AML-193 (cell line): ENCODE measurements at regions not wholly inside any gene's neighbourhood (a gene's known extent, or its start where the extent isn't known, plus 50 kb on each side); places are given as distances from the start of the nearest gene placed in this dataset.
"Not testable (repeated sequence)": the region's sequence is repeated elsewhere in the genome, so short reads cannot be mapped to it uniquely, and the experiment has no call there.

Experiments used
- DNase-seq, 2 experiments: peaks; one replicate each; lab custom pipeline; 2025; lab: John Stamatoyannopoulos, UW

GRCh38 chr6:10343320-10343719 is 71.6 kb downstream of the TFAP2A start:
- DNase-seq: peak; percentile 17 to 22

DNA sequence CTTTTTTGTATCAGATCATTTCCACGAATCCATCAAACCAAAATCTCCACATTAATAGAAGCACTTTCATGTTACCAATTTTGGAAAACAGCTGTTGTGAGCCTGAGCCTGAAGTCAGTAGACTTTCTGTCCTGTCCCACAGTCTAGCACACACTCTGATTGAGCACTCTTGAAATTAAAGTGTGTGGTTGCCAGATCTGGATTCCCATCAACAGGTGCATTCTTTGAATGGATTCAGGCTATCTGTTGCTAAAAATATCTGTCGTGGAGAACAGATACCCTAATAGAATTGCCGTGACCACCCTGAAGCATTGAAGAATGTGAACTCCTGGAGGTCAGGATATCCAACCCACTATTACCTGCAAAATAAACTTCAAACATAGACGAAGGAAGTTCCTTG is 73.3 kb downstream of the TFAP2A start:
- no peak for DNase-seq

DNA sequence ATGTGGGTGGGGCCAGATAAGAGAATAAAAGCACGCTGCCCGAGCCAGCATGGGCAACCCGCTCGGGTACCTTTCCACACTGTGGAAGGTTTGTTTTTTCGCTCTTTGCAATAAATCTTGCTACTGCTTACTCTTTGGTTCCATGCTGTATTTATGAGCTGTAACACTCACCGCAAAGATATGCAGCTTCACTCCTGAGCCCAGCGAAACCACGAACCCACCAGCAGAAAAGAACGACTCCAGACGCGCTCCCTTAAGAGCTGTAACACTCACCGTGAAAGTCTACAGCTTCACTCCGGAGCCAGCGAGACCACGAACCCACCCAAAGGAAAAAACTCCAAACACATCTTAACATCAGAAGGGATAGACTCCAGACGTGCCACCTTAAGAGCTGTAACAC is 76.7 kb downstream of the TFAP2A start:
- no peak for DNase-seq

DNA sequence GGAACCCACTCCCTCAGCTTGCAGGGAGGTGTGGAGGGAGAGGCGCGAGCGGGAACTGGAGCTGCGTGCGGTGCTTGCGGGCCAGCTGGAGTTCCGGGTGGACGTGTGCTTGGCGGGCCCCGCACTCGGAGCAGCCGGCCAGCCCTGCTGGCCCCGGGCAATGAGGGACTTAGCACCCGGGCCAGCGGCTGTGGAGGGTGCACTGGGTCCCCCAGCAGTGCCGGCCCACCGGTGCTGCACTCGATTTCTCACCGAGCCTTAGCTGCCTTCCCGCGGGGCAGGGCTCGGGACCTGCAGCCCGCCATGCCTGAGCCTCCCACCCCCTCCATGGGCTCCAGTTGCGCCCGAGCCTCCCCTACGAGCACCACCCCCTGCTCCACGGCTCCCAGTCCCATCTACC is 77.5 kb downstream of the TFAP2A start:
- not testable (repeated sequence) for DNase-seq

DNA sequence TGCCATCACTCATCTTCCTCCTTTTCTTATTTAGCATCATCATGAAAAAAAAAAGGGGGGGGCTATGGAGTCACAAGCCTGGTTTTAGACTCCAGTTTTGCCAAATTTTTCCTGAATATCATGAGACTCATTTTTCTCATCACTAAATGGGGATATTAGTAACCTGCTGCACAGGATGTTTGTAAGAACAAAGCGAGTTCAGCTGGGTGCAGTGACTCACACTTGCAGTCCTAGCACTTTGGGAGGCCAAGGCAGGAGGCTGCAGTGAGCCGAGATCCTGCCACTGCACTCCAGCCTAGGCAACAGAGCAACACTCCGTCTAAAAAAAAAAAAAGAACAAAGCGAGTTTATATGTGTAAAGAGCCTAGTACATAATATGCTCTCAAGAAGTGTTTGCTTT is 82.8 kb downstream of the TFAP2A start:
- DNase-seq: no peak

DNA sequence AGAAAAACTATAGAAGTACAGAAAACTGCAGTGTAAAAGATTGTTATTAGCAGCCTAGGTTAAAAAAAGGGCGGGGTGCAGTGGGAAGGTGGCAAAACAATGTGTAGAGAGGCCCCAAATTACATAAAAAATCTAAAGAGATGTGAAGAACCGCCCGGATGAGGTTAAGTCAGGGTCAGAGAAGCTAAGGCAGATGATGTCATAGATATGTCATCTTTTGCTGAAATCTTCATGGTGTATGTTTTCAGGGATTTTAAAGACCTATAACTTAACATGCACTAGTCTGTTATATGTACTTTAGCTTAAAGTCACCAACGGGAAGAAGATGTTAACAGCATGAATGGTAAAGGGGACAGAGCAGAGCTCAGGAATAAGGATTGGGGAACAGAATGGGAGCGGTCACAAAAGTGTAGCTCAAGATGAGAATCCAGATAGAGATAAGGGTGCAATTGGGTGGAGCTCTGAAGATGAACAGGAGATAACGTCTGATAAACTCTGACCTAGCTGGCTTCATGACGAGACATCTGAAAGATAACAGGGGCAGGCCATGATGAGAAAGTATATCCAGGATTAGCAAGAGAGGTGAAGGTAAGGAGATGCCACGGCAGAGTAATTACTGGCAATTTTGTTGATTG is 83.4 kb downstream of the TFAP2A start:
- no peak for DNase-seq

DNA sequence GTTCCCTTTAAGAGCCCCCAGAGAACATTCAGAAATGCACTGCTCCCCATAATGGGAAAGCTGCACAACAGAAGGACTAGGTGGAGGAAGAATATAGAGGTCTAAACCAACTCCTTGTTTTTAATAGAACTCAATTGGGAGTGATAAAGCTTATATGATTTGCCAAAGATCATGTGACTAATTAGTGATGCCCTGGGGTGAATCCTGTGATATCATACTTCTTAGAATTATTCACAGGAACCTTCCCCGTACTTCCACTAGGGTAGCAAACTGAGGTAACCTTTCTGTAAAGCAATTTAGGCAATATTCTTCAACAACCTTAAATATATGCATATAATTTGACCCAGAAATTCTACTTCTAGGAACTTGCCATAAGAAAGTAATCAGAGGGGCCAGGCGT is 84.4 kb downstream of the TFAP2A start:
- no peak for DNase-seq

GRCh38 chr6:10323018-10323417 is 91.9 kb downstream of the TFAP2A start:
- DNase-seq: no peak

DNA sequence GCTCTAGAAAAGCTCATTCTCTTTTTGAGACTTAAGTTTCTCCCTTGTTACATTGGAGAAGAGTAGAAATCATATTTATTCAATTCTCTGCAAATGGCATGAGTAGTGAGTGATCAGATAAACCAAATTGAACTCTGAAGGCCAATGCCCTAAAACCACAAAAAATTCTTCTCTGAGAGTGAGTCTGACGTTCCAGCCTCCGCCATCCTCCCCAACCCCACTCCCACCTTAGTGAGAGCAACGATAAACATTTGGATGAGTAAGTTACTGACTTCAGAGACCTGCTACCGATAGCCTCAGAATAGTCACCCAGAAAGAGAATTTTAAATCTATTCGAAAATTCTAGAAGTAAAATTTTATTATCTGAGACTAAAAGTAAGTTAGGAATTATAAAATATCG is 94.6 kb downstream of the TFAP2A start:
- DNase-seq: no peak

DNA sequence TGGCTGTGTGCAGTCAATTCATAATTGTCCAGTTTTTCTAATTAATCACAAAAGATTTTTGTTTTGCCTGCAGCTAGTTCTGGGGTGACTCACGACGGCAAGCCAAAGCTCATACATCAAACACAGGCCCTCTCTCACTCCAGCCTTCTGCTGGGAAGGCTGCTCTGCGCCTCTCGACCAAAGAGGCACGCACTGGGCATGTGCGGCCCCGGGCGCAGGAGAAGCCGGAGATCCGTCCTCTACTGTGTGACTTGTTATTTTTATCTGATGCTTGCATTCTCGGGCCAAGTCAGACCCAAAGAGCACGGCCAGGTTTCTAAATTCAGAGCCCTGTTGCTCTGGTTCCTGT is 98.5 kb downstream of the TFAP2A start:
- DNase-seq: no peak

GRCh38 chr6:10315658-10316372 is 99.1 kb downstream of the TFAP2A start:
- no peak for DNase-seq

DNA sequence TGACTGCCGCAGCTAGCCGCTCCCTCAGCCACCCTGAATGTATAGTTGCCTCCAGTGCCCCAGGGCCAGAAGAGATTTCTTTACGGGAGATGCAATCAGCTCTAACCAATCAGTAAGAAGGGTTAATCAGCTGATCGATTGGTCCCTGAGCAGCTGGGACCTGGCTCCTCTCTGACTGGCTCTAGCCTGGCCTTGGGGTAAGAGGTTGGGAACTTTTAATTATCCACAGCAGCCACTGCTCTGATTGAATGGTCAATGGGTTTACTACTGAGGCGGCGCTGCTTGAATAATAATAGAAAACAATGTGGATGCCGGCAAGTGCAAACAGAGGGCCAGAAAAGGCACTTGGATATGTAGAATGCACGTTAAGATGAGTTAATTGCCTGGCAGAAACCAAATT is 99.8 kb downstream of the TFAP2A start:
- DNase-seq: no peak

DNA sequence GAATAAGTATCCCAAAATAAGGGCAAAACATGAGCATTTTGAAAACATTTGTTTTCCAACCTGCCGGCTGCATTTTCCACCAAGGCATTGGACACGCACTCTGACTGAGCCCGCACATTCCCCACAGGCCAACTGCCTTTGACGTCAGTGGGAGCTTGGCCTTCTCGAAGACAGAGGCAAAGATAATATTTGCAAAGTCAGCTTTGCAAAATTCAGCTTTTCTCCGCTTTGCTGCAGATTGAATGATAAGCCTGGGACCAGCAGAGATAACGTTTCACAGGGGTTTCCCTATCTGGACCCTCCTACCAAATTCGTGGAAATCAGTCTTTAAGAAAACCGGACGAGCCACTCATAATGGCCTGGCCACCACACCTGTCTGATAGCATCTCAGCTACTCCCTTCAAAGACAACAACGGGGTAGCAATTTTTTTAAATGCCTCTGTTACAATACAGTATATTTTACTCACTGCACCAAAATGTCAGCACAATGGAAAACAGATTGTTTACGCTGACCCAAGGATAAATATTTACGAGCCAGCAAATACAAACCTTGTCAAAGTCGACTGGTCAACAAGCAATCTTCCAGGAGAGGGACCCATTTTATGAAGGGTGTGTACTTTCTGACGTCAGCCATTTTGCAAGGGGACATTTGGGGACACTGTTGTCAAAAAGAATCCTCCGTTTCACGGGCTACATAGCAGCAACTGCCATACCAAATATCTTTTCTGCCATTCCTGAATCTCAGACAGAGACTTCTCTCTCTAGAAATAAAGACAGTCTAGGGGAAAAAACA is 100.5 kb downstream of the TFAP2A start:
- no peak for DNase-seq

DNA sequence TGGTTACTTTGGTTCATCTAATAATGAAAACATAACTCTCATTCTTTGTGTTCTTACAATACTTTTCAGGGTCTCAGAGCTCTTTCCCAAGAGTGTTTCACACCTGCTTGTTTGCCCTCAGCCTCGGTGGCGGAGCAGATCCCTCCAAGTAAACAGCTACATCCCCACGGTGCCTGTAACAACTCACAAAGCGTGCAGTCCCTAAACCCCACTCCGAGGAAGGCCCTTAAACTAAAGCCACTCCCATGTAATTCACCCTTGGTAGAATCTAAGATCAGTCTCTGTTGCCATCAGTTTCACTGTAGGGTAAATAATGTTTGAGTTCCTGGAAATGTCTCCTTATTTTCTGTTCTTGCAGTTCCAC is 101.1 kb downstream of the TFAP2A start:
- DNase-seq: no peak

DNA sequence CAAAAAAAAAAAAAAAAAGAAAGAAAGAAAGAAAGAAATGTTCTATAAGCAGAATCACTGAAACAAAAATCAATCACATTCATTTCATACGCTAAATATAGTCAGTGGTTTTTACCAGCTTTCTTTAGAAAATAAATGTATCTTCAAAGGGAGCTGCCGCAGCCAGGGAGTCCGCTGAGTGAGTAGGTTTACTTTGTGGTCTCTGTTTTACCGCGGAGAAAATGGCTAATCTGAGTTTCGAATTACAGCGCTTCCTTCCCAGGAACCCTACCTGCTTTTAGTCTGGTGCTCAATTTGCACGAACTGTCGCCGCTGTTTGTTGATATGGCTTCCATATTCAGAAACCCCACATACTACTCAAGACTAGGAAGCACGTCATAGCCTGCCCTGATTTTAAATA is 102.4 kb downstream of the TFAP2A start:
- DNase-seq: no peak

DNA sequence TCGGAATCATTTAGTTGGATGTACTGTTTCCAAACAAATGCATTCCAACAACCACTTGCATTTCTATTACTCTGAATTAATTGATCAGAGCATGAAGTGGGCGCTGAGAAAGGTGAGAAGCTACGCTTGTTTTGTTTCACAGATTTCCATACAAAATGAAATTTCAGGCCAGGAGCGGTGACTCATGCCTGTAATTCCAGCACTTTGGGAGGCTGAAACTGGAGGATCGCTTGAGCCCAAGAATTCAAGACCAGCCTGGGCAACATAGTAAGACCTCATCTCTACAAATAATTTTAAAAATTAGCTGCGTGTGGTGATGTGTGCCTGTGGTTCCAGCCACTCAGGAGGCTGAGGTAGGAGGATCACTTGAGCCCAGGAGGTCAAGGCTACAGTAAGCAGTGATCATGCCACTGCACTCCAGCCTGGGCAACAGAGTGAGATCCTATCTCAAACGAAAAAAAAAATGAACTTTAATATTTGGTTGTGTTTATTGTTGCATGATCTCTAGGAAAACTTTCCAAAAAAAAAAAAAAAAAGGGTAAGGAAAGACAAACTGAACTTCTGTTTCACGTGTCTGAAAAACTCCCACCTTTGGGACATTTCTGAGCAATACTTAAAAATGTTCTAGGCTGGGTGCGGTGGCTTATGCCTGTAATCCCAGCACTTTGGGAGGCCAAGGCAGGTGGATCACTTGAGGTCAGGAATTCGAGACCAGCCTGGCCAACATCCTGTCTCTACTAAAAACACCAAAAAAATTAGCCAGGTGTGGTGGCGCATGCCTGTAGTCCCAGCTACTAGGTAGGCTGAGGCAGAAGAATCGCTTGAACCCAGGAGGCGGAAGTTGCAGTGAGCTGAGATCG is 103.1 kb downstream of the TFAP2A start:
- DNase-seq: not testable (repeated sequence)

GRCh38 chr6:10310826-10311225 is 104.0 kb downstream of the TFAP2A start:
- DNase-seq: no peak

DNA sequence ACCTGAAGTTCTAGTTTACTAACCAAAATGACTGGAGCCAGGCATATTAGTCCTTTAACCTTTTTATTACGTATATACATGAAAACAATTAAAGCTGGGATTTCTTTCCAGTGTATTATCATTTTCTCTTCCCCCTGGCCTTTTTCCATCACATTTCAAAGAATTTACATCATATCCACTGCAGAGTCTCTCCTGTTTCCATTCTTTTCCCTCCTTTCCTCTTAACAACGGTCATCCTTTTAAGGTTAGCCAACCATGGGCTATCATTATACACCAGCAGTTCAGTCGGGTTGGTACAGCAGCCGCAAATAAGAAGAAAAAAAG is 104.6 kb downstream of the TFAP2A start:
- DNase-seq: no peak

DNA sequence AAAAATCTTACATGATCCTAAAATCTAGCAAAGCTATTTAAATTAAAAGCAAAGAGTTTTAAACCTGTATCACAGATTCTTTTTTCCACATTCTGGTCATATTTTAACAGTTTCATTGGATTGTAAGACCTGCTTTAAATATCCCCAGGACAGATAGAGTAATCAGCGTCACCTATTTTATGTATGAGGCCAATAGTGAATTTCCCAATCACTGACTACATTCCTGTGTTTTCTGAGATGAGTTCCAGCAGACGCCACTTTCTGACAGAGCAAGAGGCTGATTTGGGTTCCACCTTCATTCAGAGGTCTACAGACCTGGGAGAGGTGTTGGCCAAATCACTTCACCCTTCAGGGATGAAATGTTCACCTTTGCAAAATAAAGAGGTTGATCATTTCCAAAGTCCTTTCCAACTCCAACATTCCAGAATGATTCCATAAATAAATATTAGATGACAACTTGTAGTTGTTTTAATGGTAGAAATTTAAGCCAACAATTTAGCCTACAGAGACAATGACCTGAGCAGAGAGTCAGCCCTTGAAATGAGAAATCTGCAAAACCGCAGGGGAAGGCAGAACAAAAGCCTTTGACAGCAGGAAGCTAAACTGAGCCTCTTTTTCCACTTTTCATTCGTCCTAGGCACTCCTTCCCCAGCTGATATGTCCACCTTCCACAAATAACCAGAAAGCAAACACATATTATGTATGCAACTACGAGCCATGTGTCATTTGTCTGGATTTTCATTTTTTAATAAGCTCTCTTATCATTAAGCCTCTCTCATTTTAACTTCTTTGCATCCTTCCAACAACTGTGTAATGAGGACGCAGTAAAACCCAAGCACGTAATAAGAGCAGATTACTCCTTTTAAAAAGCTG is 105.2 kb downstream of the TFAP2A start:
- no peak for DNase-seq

GRCh38 chr6:10307476-10307875 is 107.4 kb downstream of the TFAP2A start:
- no peak for DNase-seq

DNA sequence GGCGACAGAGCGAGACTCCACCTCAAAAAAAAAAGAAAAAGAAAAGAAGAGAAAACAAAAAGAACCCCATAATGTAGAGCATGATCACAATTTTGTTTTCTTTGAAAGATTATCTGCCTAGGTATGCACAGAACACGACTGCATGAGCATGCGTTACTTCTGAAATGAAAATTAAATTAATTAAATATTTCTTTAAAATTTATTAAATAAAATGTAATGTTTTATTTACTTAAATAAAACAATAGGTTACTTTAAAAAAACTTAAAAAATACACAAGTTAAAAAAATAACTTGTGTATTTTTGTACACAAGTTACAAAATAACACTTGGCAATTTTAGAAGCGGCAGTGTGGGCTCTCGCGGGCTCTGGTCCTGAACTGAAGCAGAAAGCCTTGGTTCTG is 107.8 kb downstream of the TFAP2A start:
- DNase-seq: no peak
